Thymus (tissue), 11 donors: ENCODE measurements at regions not wholly inside any gene's neighbourhood (a gene's known extent, or its start where the extent isn't known, plus 50 kb on each side); places are given as distances from the start of the nearest gene placed in this dataset.

Experiments used
- DNase-seq, 9 donors: peaks; one replicate each; pipeline ENCODE4 v3.0.0-alpha.2; 2013; ENCODE audit warnings: low spot score in 9 of 9, low read depth in 6 of 9, missing footprints in 1 of 9
- H3K27ac ChIP-seq, 2 donors: one replicate each; pipeline ENCODE4 v1.5.1; 2013; ENCODE audit warnings: control low read depth in 1 of 2, low read depth in 1 of 2, low read length in 1 of 2, mild to moderate bottlenecking in 1 of 2, moderate library complexity in 1 of 2
- H3K27me3 ChIP-seq, 2 donors: one replicate each; pipeline ENCODE4 v1.5.1; 2013; ENCODE audit warnings: low read length in 1 of 2; ENCODE audit not compliant: control insufficient read depth in 2 of 2, insufficient read depth in 1 of 2
- H3K36me3 ChIP-seq, 2 donors: one replicate each; pipeline ENCODE4 v1.5.1; 2013; ENCODE audit warnings: low read length in 1 of 2, mild to moderate bottlenecking in 1 of 2, moderate library complexity in 1 of 2; ENCODE audit not compliant: control insufficient read depth in 2 of 2, insufficient read depth in 2 of 2
- H3K4me1 ChIP-seq, 2 donors: one replicate each; pipeline ENCODE4 v1.5.1; 2013; ENCODE audit warnings: low read length in 2 of 2; ENCODE audit not compliant: control insufficient read depth in 2 of 2, insufficient read depth in 2 of 2
- H3K4me3 ChIP-seq, 2 donors: one replicate each; pipeline ENCODE4 v1.5.1; 2013; ENCODE audit warnings: low read length in 2 of 2, control low read depth in 1 of 2, mild to moderate bottlenecking in 1 of 2
- H3K9me3 ChIP-seq, 2 donors: one replicate each; pipeline ENCODE4 v1.5.1; 2013; ENCODE audit warnings: low read length in 1 of 2, mild to moderate bottlenecking in 1 of 2; ENCODE audit not compliant: control insufficient read depth in 2 of 2, insufficient read depth in 1 of 2
- WGBS: extraction: QIAGEN DNeasy Blood & Tissue Kit; methylation state at CpG from one replicate; pipeline ENCODE4 v1.1.7; 2013; 5-methylcytosine and 5-hydroxymethylcytosine counted together
- donor health status: healthy.

DNA sequence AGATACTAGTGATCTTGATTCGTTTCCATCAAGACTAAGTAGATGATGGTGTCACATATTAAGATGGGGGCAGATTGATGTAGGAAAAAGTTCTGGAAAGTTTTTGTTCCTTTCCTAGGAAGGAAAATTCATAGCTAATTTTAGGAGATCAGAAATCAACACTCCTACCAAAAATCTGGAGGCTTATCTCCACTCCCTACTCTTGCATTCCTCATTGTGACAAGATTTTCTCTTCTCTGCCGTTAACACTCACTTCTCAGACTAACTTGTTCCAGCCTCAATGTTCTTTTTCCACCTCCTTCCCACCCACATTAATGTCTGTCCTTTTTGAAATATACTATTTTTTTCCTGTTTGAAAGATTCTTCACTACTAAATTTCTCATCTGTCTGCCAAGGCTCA lies 851.9 kb upstream of the GHITM start:
- DNase-seq, result no peak
- no peaks in the 10 kb centered on the region for H3K4me1 ChIP-seq
- H3K4me3 ChIP-seq, result no peak overlapping the region
- H3K9me3 ChIP-seq, result no peaks in the 10 kb centered on the region
- WGBS, result 92% methylated on average over 2 of the region's 2 CpGs
- H3K27ac ChIP-seq, result no peak overlapping the region
- H3K27me3 ChIP-seq, result no peaks in the 10 kb centered on the region
- no peaks in the 10 kb centered on the region for H3K36me3 ChIP-seq

GRCh38 chr10:83289373-83289772 lies 849.9 kb upstream of the GHITM start:
- Histone ChIP-seq H3K27me3 (no peaks in the 10 kb centered on the region), H3K4me3 (no peak overlapping the region), H3K4me1 (no peaks in the 10 kb centered on the region), H3K9me3 (no peaks in the 10 kb centered on the region), H3K27ac (no peak overlapping the region), H3K36me3 (no peaks in the 10 kb centered on the region)
- DNase-seq, result no peak
- WGBS, result 47% methylated on average over 2 of the region's 2 CpGs

DNA sequence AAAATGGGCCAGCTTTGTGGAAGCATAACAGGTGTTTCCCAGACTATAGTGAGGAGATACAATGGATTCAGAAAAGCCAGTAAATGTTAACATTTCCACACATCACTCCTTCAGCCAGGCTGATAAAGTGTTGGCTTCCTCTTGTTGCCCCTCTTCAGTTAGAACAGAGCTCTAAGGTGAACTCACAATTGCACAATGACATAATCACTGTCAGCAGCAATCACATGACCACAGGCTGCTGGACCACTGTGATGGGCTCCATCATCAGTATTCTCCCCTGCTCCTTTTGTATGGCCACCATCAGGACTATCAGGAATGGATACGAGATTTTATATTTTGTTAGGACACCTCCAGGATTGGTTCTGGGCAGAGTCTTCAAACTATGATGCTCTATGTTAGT lies 849.4 kb upstream of the GHITM start:
- no peaks in the 10 kb centered on the region for H3K4me1 ChIP-seq
- 90% methylated on average over 1 of the region's 1 CpG for WGBS
- no peaks in the 10 kb centered on the region for H3K9me3 ChIP-seq

DNA sequence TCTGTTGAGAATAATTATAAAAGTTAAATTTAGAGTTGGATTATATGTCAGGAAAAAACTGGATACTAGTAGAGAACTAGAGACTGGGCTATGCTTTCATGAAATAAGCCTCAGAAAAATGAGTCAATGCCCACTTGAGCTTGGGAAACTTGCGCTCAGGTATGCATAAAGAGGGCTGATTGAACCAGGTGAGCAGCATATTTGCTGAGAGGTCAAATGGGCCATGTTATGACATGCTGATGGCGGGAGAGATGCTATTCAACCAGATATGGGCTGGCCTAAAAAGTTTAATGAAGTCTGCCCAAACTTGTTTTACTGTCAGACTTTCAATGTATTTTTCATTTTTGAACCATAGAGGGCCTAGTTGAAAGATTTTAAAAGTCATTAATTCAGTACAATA lies 837.6 kb upstream of the GHITM start:
- Histone ChIP-seq H3K27ac (no peak overlapping the region), H3K27me3 (no peaks in the 10 kb centered on the region), H3K4me3 (no peak overlapping the region), H3K4me1 (no peaks in the 10 kb centered on the region), H3K9me3 (no peaks in the 10 kb centered on the region), H3K36me3 (no peaks in the 10 kb centered on the region)
- no peak for DNase-seq
- 90% methylated on average over 2 of the region's 2 CpGs for WGBS

More for the DNA sequence above, 849.4 kb upstream of the GHITM start:
- no peaks in the 10 kb centered on the region for H3K27me3 ChIP-seq
- H3K27ac ChIP-seq, result no peak overlapping the region
- no peaks in the 10 kb centered on the region for H3K36me3 ChIP-seq
- no peak for DNase-seq
- H3K4me3 ChIP-seq, result no peak overlapping the region

DNA sequence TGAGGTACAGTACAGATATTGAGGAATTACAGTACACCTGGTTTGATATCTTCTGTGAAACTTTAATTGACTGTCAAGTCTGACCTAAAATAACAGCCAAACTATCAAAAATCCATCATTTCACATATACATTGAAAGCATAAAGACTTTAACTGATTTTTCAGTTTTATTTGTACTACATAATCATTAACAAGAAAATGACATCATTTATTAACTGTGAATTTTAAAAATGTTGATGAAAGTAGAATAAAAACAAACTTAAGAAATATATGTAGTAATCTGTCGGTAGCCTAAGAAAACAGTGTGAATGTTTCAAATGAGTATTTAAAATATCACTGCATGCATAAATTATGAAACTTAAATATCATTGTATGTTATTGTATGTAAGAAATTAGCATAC lies 836.7 kb upstream of the GHITM start:
- H3K9me3 ChIP-seq, result no peaks in the 10 kb centered on the region
- no peak overlapping the region for H3K27ac ChIP-seq
- no peak for DNase-seq
- H3K4me1 ChIP-seq, result no peaks in the 10 kb centered on the region
- no peak overlapping the region for H3K4me3 ChIP-seq
- H3K36me3 ChIP-seq, result no peaks in the 10 kb centered on the region
- H3K27me3 ChIP-seq, result no peaks in the 10 kb centered on the region
- 90% methylated on average over 1 of the region's 1 CpG for WGBS

DNA sequence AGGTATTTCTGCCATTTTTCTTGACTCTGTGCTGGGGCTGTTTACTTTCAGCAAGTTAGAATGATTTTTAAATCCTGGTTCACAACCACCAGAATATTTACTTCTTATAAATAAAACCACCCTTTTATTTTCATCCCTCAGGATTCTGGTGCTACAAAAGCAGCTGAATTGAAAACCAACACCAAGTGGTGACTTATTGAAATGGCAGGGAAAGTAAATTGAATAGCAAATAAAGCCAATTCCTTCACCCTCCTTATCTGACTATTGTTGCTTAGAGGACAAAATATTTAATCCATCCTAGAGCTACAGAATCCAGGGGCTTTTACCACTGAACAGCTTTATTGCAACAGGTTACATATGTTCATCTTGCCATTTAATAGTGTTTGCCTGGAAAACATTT lies 828.6 kb upstream of the GHITM start:
- peaks cover 0 to 3% of the 10 kb centered on the region in 2 donors for H3K9me3 ChIP-seq
- DNase-seq, result no peak
- H3K27ac ChIP-seq, result no peak overlapping the region
- H3K27me3 ChIP-seq, result no peaks in the 10 kb centered on the region
- no peaks in the 10 kb centered on the region for H3K4me1 ChIP-seq
- no peaks in the 10 kb centered on the region for H3K36me3 ChIP-seq
- no peak overlapping the region for H3K4me3 ChIP-seq

DNA sequence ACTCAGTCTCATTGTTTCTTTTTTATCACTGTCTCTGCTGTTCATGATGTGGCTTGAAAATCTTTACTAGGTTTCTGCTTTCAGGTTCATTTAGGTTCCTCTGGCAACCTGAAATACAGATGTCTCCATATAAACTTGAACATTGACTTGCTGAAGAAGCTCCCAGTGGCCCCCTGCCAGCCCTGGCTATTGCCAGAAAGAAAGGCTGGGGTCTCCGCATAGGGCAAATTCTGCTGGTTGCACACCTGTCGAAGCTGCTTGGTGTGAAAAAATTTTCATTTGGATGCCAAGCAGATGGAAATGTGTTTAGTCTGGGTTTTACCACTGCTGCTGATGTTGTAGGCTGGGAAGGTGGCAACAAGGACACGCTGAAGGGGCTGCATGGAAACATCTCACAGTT lies 826.7 kb upstream of the GHITM start:
- H3K27ac ChIP-seq, result no peak overlapping the region
- H3K9me3 ChIP-seq, result peaks cover 1 to 8% of the 10 kb centered on the region in 2 donors
- no peaks in the 10 kb centered on the region for H3K4me1 ChIP-seq
- DNase-seq, result no peak
- H3K27me3 ChIP-seq, result no peaks in the 10 kb centered on the region
- no peaks in the 10 kb centered on the region for H3K36me3 ChIP-seq
- 90% methylated on average over 3 of the region's 3 CpGs for WGBS
- no peak overlapping the region for H3K4me3 ChIP-seq

DNA sequence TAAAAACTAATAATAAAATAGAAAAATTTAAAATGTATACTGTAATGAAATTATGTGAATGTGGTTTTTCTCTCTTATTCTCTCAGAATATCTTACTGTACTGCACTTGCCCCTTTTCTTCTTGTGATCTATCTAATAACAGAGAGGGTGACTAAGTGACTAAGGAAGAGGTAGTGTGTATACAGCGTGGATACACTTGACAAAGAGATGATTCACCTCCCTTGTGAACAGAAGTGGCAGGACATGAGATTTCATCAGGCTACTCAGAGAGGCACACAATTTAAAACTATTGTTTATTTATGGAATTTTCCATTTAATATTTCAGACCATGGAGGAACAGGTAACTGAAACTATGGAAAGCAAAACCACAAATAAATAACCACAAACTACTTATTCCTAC lies 806.6 kb upstream of the GHITM start:
- Histone ChIP-seq H3K27ac (no peak overlapping the region), H3K9me3 (peaks cover 0 to 3% of the 10 kb centered on the region in 2 donors), H3K36me3 (no peaks in the 10 kb centered on the region), H3K27me3 (no peaks in the 10 kb centered on the region), H3K4me3 (no peak overlapping the region), H3K4me1 (no peaks in the 10 kb centered on the region)
- 81% methylated on average over 1 of the region's 1 CpG for WGBS
- DNase-seq, result no peak

DNA sequence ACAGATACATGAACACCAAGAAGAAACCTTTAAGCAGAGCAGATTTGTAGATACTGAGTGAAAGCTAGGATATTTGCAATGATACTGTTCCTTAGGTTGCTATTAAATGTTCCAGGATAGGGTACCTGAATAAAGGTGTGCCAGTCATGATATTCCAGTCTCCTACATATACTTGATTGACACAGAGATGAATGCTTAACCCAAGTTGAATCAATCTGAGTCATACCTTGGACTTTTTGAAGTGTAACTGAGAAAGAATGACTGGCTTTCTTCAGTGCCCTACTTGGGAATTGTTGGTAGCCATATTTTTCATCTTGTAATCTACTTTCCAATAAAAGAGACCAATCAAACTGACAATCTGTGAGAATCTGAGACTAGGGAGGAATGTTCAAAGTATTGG lies 805.7 kb upstream of the GHITM start:
- no peaks in the 10 kb centered on the region for H3K36me3 ChIP-seq
- DNase-seq, result no peak
- H3K4me3 ChIP-seq, result no peak overlapping the region

DNA sequence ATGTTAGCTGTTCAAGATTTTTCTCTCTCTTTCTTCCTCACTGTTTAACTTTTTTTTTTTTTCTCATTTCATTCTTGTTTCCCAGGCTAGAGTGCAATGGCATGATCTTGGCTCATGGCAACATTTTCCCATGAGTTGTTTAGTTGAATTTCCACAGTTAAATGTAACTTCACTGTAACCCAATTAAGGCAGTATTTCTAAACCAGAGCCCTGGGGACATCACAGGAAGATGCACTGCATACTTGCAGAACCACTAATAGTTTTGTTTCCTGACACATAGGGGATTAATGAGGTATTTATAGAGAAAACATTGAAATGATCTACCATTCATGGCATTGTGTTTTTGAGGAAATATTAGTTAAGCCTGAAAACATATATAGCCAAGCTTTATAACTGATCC lies 795.6 kb upstream of the GHITM start:
- no peak overlapping the region for H3K27ac ChIP-seq

More for the DNA sequence above, 805.7 kb upstream of the GHITM start:
- H3K27ac ChIP-seq, result no peak overlapping the region
- no peaks in the 10 kb centered on the region for H3K27me3 ChIP-seq
- H3K9me3 ChIP-seq, result peaks cover 0 to 3% of the 10 kb centered on the region in 2 donors
- no peaks in the 10 kb centered on the region for H3K4me1 ChIP-seq

More for the DNA sequence above, 795.6 kb upstream of the GHITM start:
- Histone ChIP-seq H3K27me3 (no peaks in the 10 kb centered on the region), H3K4me1 (no peaks in the 10 kb centered on the region), H3K36me3 (no peaks in the 10 kb centered on the region), H3K4me3 (no peak overlapping the region), H3K9me3 (peaks cover 0 to 3% of the 10 kb centered on the region in 2 donors)
- no peak for DNase-seq
